B cell (primary cell): ENCODE measurements at regions not wholly inside any gene's neighbourhood (a gene's known extent, or its start where the extent isn't known, plus 50 kb on each side); places are given as distances from the start of the nearest gene placed in this dataset.

Experiments used
- ATAC-seq: fragments of 200-7000 bp; cut with Tn5 transposase; one replicate; pipeline ENCODE4 v1.10.0; 2021; ENCODE audit warnings: low read depth, mild to moderate bottlenecking, moderate number of reproducible peaks, moderate library complexity
- CTCF ChIA-PET: fragments of 350-600 bp; sonication (Branson Sonifier 250); formaldehyde crosslinking; loops from one replicate; lab custom pipeline; 2021; ENCODE audit warnings: antibody characterized with exemption, inconsistent platforms; lab: Charles Lee
- POLR2A ChIA-PET: fragments of 350-600 bp; sonication (Branson Sonifier 250); formaldehyde crosslinking; loops from one replicate; lab custom pipeline; 2021; ENCODE audit warnings: antibody characterized with exemption; lab: Charles Lee
- DNase-seq: peaks from one replicate; pipeline ENCODE4 v3.0.0; 2013
- H2AFZ ChIP-seq: 2 replicates; pipeline ENCODE4 v1.6.1; 2012; ENCODE audit warnings: mild to moderate bottlenecking, low read depth, low read length; ENCODE audit not compliant: insufficient read depth, poor library complexity, severe bottlenecking
- H3K27ac ChIP-seq, 2 donors: 1 replicate in 1 of 2; 2 replicates in 1 of 2; pipeline ENCODE4 v1.5.1; 2012 to 2013; ENCODE audit warnings: low read length in 2 of 2, mild to moderate bottlenecking in 2 of 2, moderate library complexity in 1 of 2
- H3K27me3 ChIP-seq, 4 experiments: fragments of 200-600 bp in 1 of 4; sonication (generic) in 1 of 4; replicated peaks in 1 of 4; 1 replicate in 2 of 4; 2 replicates in 2 of 4; pipeline versions ENCODE4 v1.6.1 to v1.7.0; 2013 to 2016; ENCODE audit warnings: low read length in 3 of 4, mild to moderate bottlenecking in 2 of 4, mixed read lengths in 1 of 4, moderate library complexity in 1 of 4; ENCODE audit not compliant: insufficient read depth in 4 of 4, control insufficient read depth in 3 of 4; ENCODE audit errors: control extremely low read depth in 1 of 4
- H3K36me3 ChIP-seq, 2 experiments: replicated peaks in 1 of 2; 1 replicate in 1 of 2; 2 replicates in 1 of 2; pipeline versions ENCODE4 v1.6.1 to v1.7.1; 2013; ENCODE audit warnings: low read length in 1 of 2; ENCODE audit not compliant: insufficient read depth in 2 of 2, control insufficient read depth in 1 of 2; ENCODE audit errors: control extremely low read depth in 1 of 2, extremely low read depth in 1 of 2
- H3K4me1 ChIP-seq, 2 donors: fragments of 200-600 bp in 1 of 2; sonication (generic) in 1 of 2; 1 replicate in 1 of 2; 2 replicates in 1 of 2; pipeline versions ENCODE4 v1.5.1 to v1.6.1; 2013 to 2017; ENCODE audit warnings: low read length in 2 of 2; ENCODE audit not compliant: control insufficient read depth in 2 of 2, insufficient read depth in 2 of 2
- H3K4me2 ChIP-seq: replicated peaks from 2 replicates; pipeline ENCODE3; 2012; ENCODE audit warnings: mild to moderate bottlenecking, low read depth, low read length; ENCODE audit not compliant: poor library complexity, severe bottlenecking
- H3K4me3 ChIP-seq, 5 experiments: fragments of 200-600 bp in 1 of 5; sonication (generic) in 1 of 5; 1 replicate in 3 of 5; 2 replicates in 2 of 5; pipeline versions ENCODE4 v1.5.1 to v1.7.0; 2011 to 2016; ENCODE audit warnings: low read length in 4 of 5, mild to moderate bottlenecking in 4 of 5, low read depth in 2 of 5, control low read depth in 1 of 5, moderate library complexity in 1 of 5; ENCODE audit not compliant: insufficient read depth in 1 of 5; ENCODE audit errors: control extremely low read depth in 1 of 5, extremely low read depth in 1 of 5
- H3K79me2 ChIP-seq: fragments of 200-600 bp; sonication (generic); one replicate; pipeline ENCODE4 v1.6.0; 2016; ENCODE audit warnings: low read length; ENCODE audit not compliant: control insufficient read depth, insufficient read depth
- H3K9ac ChIP-seq: fragments of 200-600 bp; sonication (generic); 2 replicates; pipeline ENCODE4 v1.6.1; 2017; ENCODE audit warnings: mild to moderate bottlenecking, low read length, moderate library complexity
- H3K9me3 ChIP-seq, 3 donors: one replicate each; pipeline versions ENCODE4 v1.6.1 to v1.7.1; 2013; ENCODE audit warnings: low read length in 2 of 3; ENCODE audit not compliant: control insufficient read depth in 2 of 3, insufficient read depth in 1 of 3; ENCODE audit errors: control extremely low read depth in 1 of 3
- H4K20me1 ChIP-seq: 2 replicates; pipeline ENCODE4 v1.6.0; 2012; ENCODE audit warnings: mild to moderate bottlenecking, low read length; ENCODE audit not compliant: insufficient read depth, control insufficient read depth, poor library complexity, severe bottlenecking
- H3K27ac Mint-ChIP-seq: one replicate; pipeline ENCODE4 v1.8.0; 2021; ENCODE audit warnings: mixed read lengths
- H3K27me3 Mint-ChIP-seq: one replicate; pipeline ENCODE4 v1.8.0; 2021; ENCODE audit warnings: mixed read lengths
- H3K4me1 Mint-ChIP-seq: one replicate; pipeline ENCODE4 v1.8.0; 2021; ENCODE audit warnings: mixed read lengths
- H3K4me3 Mint-ChIP-seq: one replicate; pipeline ENCODE4 v1.8.0; 2021; ENCODE audit warnings: mixed read lengths
- H3K9me3 Mint-ChIP-seq: one replicate; pipeline ENCODE4 v1.8.0; 2022; ENCODE audit warnings: mixed read lengths; ENCODE audit not compliant: insufficient read depth
- CTCF ChIP-seq: fragments of 200-600 bp; IDR thresholded peaks from one replicate; pipeline ENCODE4 v1.8.0; 2022; ENCODE audit warnings: antibody characterized with exemption, mild to moderate bottlenecking
- EZH2 ChIP-seq: IDR thresholded peaks from 2 replicates; pipeline ENCODE4 v1.6.1; 2012; ENCODE audit warnings: borderline replicate concordance, low read depth, mild to moderate bottlenecking, moderate library complexity, low read length; ENCODE audit not compliant: insufficient read depth, poor library complexity, severe bottlenecking
- WGBS: methylation state at CpG from one replicate; pipeline ENCODE4 v1.1.5; 2013; ENCODE audit warnings: missing lambda C conversion rate; ENCODE audit not compliant: insufficient coverage; 5-methylcytosine and 5-hydroxymethylcytosine counted together
- intact Hi-C: fragments of 100-400 bp; cut with micrococcal nuclease; formaldehyde crosslinking; loops from one replicate; pipeline ENCODE4 v1.10.0; 2022

GRCh38 chr10:127618797-127619196, 69.7 kb downstream of the NPS start:
- no peak overlapping the region for H3K27ac Mint-ChIP-seq

More at GRCh38 chr10:127618797-127619196, 69.7 kb downstream of the NPS start:
- H2AFZ ChIP-seq: no peak overlapping the region
- H3K27ac ChIP-seq: no peak overlapping the region
- H3K4me3 ChIP-seq: no peak overlapping the region
- Mint-ChIP-seq H3K4me3 (no peak overlapping the region), H3K9me3 (no peaks in the 10 kb centered on the region), H3K4me1 (no peaks in the 10 kb centered on the region), H3K27me3 (no peaks in the 10 kb centered on the region)
- ChIA-PET POLR2A (no interaction called here), CTCF (no interaction called here)
- H3K4me1 ChIP-seq: no peaks in the 10 kb centered on the region
- H3K4me2 ChIP-seq: no peak overlapping the region
- H3K79me2 ChIP-seq: no peaks in the 10 kb centered on the region
- H3K27me3 ChIP-seq: no peaks in the 10 kb centered on the region
- ATAC-seq (no peak), DNase-seq (no peak)
- TF ChIP-seq EZH2: no peak
- TF ChIP-seq CTCF: no peak
- no peak overlapping the region for H3K9ac ChIP-seq
- no peaks in the 10 kb centered on the region for H3K36me3 ChIP-seq
- no peaks in the 10 kb centered on the region for H3K9me3 ChIP-seq
- intact Hi-C loops: no loop called here
- no CpG with 5 or more reads among the region's 3 CpGs for WGBS
- H4K20me1 ChIP-seq: no peaks in the 10 kb centered on the region
